ENCODE measurements at regions not wholly inside any gene's neighbourhood (a gene's known extent, or its start where the extent isn't known, plus 50 kb on each side); places are given as distances from the start of the nearest gene placed in this dataset.

GRCh38 chr16:73527187-73527586 lies 479.3 kb upstream of the ZFHX3 start:
- 88% methylated on average over 4 of the region's 4 CpGs; no CpG with 5 or more reads in 1 of the 2 experiments for WGBS, 2 experiments (ENCODE audit: extremely low coverage in 1 of 2, insufficient coverage in 1 of 2, insufficient read length in 1 of 2, insufficient replicate concordance in 2 of 2, low coverage in 1 of 2, low lambda C conversion rate in 2 of 2, missing lambda C conversion rate in 1 of 2)
- H4K5ac ChIP-seq (ENCODE audit: insufficient read length, low read depth, low read length): no peak overlapping the region
- H3K4me1 ChIP-seq (replicated peaks in 1 of 4; ENCODE audit: control insufficient read depth in 3 of 4, insufficient read depth in 4 of 4, low read length in 3 of 4): peaks cover 0 to 6% (median 3%) of the 10 kb centered on the region in 4 experiments; a peak in 4 of 7 replicates
- no peak overlapping the region for H3K4ac ChIP-seq (replicated peaks; ENCODE audit: insufficient read length, low read depth, low read length)
- CTCF ChIA-PET (ENCODE audit: partially characterized antibody): interaction anchor here (0.6 to 0.7 kb wide), 2 partner anchors 20 to 404 kb away, joined by 3 read pairs; no protein-coding TSS in a partner anchor
- no peak overlapping the region for H4K91ac ChIP-seq (replicated peaks; ENCODE audit: insufficient read length, low read length)
- H2BK5ac ChIP-seq (ENCODE audit: low read depth, low read length): no peak overlapping the region
- no peaks in the 10 kb centered on the region for H3K36me3 ChIP-seq (ENCODE audit: control insufficient read depth in 2 of 4, insufficient read depth in 4 of 4, low read length in 3 of 4)
- H3K14ac ChIP-seq (ENCODE audit: insufficient read length): no peak overlapping the region
- DNase-seq (ENCODE audit: low read depth in 1 of 2, low spot score in 2 of 2) (no peak), FAIRE-seq (no peak)
- no peaks in the 10 kb centered on the region for H3K23me2 ChIP-seq (ENCODE audit: low read depth, low read length)
- POLR2A ChIA-PET (ENCODE audit: partially characterized antibody): no interaction called here
- H3K4me3 ChIP-seq (ENCODE audit: extremely low read depth in 1 of 4, insufficient read depth in 2 of 4, low read depth in 3 of 4, low read length in 4 of 4): no peak overlapping the region
- H2BK12ac ChIP-seq (ENCODE audit: low read depth, low read length): no peak overlapping the region
- no peak overlapping the region for H2BK120ac ChIP-seq (replicated peaks; ENCODE audit: low read depth, low read length)
- H3K18ac ChIP-seq (ENCODE audit: extremely low read depth, low read length): no peak overlapping the region
- TF ChIP-seq RAD21 (IDR thresholded peaks at IDR 0.05 in 1 of 2, conservative IDR thresholded peaks at IDR 0.05 in 1 of 2; ENCODE audit: low read depth in 2 of 2, low read length in 2 of 2) (peak; percentile 36 to 41; a peak in 3 of 4 replicates), CTCF (IDR thresholded peaks at IDR 0.05; ENCODE audit: control extremely low read depth in 1 of 3, insufficient read depth in 1 of 3, low read depth in 1 of 3, low read length in 3 of 3) (peak in 2 of 3 experiments; percentile 1 to 3; a peak in 1 of 4 replicates), SP4 (IDR thresholded peaks at IDR 0.05; ENCODE audit: low read length) (no peak), MAFK (IDR thresholded peaks at IDR 0.05; ENCODE audit: low read depth, low read length) (no peak), EZH2 (IDR thresholded peaks at IDR 0.05; ENCODE audit: low read depth, low read length, severe bottlenecking) (no peak), GABPA (IDR thresholded peaks at IDR 0.05; ENCODE audit: borderline replicate concordance, insufficient read depth, low read length) (no peak), CREB1 (IDR thresholded peaks at IDR 0.05) (no peak)
- TF ChIP-seq, protein P1, sequence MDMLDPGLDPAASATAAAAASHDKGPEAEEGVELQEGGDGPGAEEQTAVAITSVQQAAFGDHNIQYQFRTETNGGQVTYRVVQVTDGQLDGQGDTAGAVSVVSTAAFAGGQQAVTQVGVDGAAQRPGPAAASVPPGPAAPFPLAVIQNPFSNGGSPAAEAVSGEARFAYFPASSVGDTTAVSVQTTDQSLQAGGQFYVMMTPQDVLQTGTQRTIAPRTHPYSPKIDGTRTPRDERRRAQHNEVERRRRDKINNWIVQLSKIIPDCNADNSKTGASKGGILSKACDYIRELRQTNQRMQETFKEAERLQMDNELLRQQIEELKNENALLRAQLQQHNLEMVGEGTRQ (IDR thresholded peaks at IDR 0.05; ENCODE audit: low read length): no peak
- no peak overlapping the region for H2BK20ac ChIP-seq (ENCODE audit: low read length)
- no peaks in the 10 kb centered on the region for H3K79me2 ChIP-seq (ENCODE audit: control insufficient read depth in 1 of 2, insufficient read depth in 2 of 2, low read length in 2 of 2)
- no peak overlapping the region for H3K9ac ChIP-seq (replicated peaks in 1 of 4; ENCODE audit: extremely low read depth in 1 of 4, low read depth in 3 of 4, low read length in 3 of 4)
- H4K20me1 ChIP-seq (replicated peaks in 1 of 2; ENCODE audit: control insufficient read depth in 1 of 2, insufficient read depth in 2 of 2, low read length in 2 of 2): no peaks in the 10 kb centered on the region
- H3K56ac ChIP-seq (replicated peaks; ENCODE audit: insufficient read length, low read depth, low read length): no peak overlapping the region
- H3K23ac ChIP-seq (ENCODE audit: insufficient read length): no peak overlapping the region
- H3K27ac ChIP-seq (ENCODE audit: low read depth, low read length): no peak overlapping the region
- no peaks in the 10 kb centered on the region for H3K79me1 ChIP-seq (ENCODE audit: low read depth, low read length)
- no peak overlapping the region for H2AK5ac ChIP-seq (ENCODE audit: low read depth, low read length)
- 0 out of 7 replicates have a peak, but pooled peaks cover 0 to 2% (median 0%) of the 10 kb centered on the region in 4 experiments for H3K27me3 ChIP-seq (replicated peaks in 1 of 4; ENCODE audit: control insufficient read depth in 3 of 4, extremely low read depth in 1 of 4, insufficient read depth in 3 of 4, low read length in 3 of 4)
- H3K9me3 ChIP-seq (ENCODE audit: insufficient read depth in 2 of 2, low read depth in 1 of 2, low read length in 1 of 2): no peaks in the 10 kb centered on the region
- no peak overlapping the region for H4K8ac ChIP-seq (ENCODE audit: extremely low read depth, insufficient read depth, low read length)
- H2AFZ ChIP-seq (ENCODE audit: low read length): no peak overlapping the region
- H2BK15ac ChIP-seq (ENCODE audit: low read length): no peak overlapping the region
- no peak overlapping the region for H3K4me2 ChIP-seq (ENCODE audit: insufficient read depth in 1 of 2, low read depth in 2 of 2, low read length in 2 of 2)

All from H1 (cell line).